ENCODE measurements at regions not wholly inside any gene's neighbourhood (a gene's known extent, or its start where the extent isn't known, plus 50 kb on each side); places are given as distances from the start of the nearest gene placed in this dataset.
A peak's percentile ranks its signal among the peaks of the same experiment; 100 is the strongest.

GRCh38 chr4:14100349-14100748 is 472.8 kb upstream of the BOD1L1 start:
- H3K9me3 ChIP-seq = no peaks in the 10 kb centered on the region
- H3K36me3 ChIP-seq = no peaks in the 10 kb centered on the region
- no peak overlapping the region for H3K4me3 ChIP-seq
- DNase-seq = no peak
- no peaks in the 10 kb centered on the region for H3K27me3 ChIP-seq

- DNase-seq = no peak
- H3K9me3 ChIP-seq = no peaks in the 10 kb centered on the region
- no peaks in the 10 kb centered on the region for H3K27me3 ChIP-seq
- no peak overlapping the region for H3K4me3 ChIP-seq
- H3K36me3 ChIP-seq = no peaks in the 10 kb centered on the region
Measured at GRCh38 chr4:14110407-14110806, 482.9 kb upstream of the BOD1L1 start.

- peak; percentile 9 for DNase-seq
- H3K9me3 ChIP-seq = no peaks in the 10 kb centered on the region
- H3K27me3 ChIP-seq = no peaks in the 10 kb centered on the region
- H3K4me3 ChIP-seq = peak overlapping the region; percentile 29
- H3K36me3 ChIP-seq = no peaks in the 10 kb centered on the region
Measured at GRCh38 chr4:14111730-14112181, 484.2 kb upstream of the BOD1L1 start.

- H3K4me3 ChIP-seq = no peak overlapping the region
- no peak for DNase-seq
- H3K27me3 ChIP-seq = no peaks in the 10 kb centered on the region
- no peaks in the 10 kb centered on the region for H3K9me3 ChIP-seq
- no peaks in the 10 kb centered on the region for H3K36me3 ChIP-seq
Measured at GRCh38 chr4:14115106-14115505, 487.6 kb upstream of the BOD1L1 start.

GRCh38 chr4:14117575-14118238 is 490.2 kb upstream of the BOD1L1 start:
- Histone ChIP-seq H3K36me3 (no peaks in the 10 kb centered on the region), H3K27me3 (no peaks in the 10 kb centered on the region), H3K4me3 (no peak overlapping the region), H3K9me3 (no peaks in the 10 kb centered on the region)
- no peak for DNase-seq

GRCh38 chr4:14124816-14125215 is 497.3 kb upstream of the BOD1L1 start:
- Histone ChIP-seq H3K4me3 (no peak overlapping the region), H3K36me3 (no peaks in the 10 kb centered on the region), H3K9me3 (no peaks in the 10 kb centered on the region), H3K27me3 (no peaks in the 10 kb centered on the region)
- DNase-seq = no peak

- Histone ChIP-seq H3K4me3 (no peak overlapping the region), H3K27me3 (no peaks in the 10 kb centered on the region), H3K36me3 (no peaks in the 10 kb centered on the region), H3K9me3 (no peaks in the 10 kb centered on the region)
- no peak for DNase-seq
Measured at GRCh38 chr4:14125375-14126129, 498.0 kb upstream of the BOD1L1 start.

- Histone ChIP-seq H3K9me3 (no peaks in the 10 kb centered on the region), H3K27me3 (no peaks in the 10 kb centered on the region), H3K36me3 (no peaks in the 10 kb centered on the region), H3K4me3 (no peak overlapping the region)
- no peak for DNase-seq
Measured at GRCh38 chr4:14130551-14130950, 503.0 kb upstream of the BOD1L1 start.

GRCh38 chr4:14131335-14131734 is 503.8 kb upstream of the BOD1L1 start:
- no peak overlapping the region for H3K4me3 ChIP-seq
- H3K9me3 ChIP-seq = no peaks in the 10 kb centered on the region
- H3K36me3 ChIP-seq = no peaks in the 10 kb centered on the region
- no peaks in the 10 kb centered on the region for H3K27me3 ChIP-seq
- no peak for DNase-seq

GRCh38 chr4:14132301-14132700 is 504.8 kb upstream of the BOD1L1 start:
- Histone ChIP-seq H3K4me3 (no peak overlapping the region), H3K9me3 (no peaks in the 10 kb centered on the region), H3K27me3 (no peaks in the 10 kb centered on the region), H3K36me3 (no peaks in the 10 kb centered on the region)
- no peak for DNase-seq

- Histone ChIP-seq H3K9me3 (no peaks in the 10 kb centered on the region), H3K4me3 (no peak overlapping the region), H3K36me3 (no peaks in the 10 kb centered on the region), H3K27me3 (no peaks in the 10 kb centered on the region)
- no peak for DNase-seq
Measured at GRCh38 chr4:14138106-14138505, 510.6 kb upstream of the BOD1L1 start.

GRCh38 chr4:14143892-14144291 is 516.4 kb upstream of the BOD1L1 start:
- no peaks in the 10 kb centered on the region for H3K9me3 ChIP-seq
- DNase-seq = no peak

GRCh38 chr4:14149176-14150053 is 521.9 kb upstream of the BOD1L1 start:
- Histone ChIP-seq H3K4me3 (no peak overlapping the region), H3K36me3 (no peaks in the 10 kb centered on the region), H3K27me3 (no peaks in the 10 kb centered on the region), H3K9me3 (no peaks in the 10 kb centered on the region)
- DNase-seq = no peak

More at GRCh38 chr4:14143892-14144291, 516.4 kb upstream of the BOD1L1 start:
- no peaks in the 10 kb centered on the region for H3K36me3 ChIP-seq
- no peak overlapping the region for H3K4me3 ChIP-seq
- no peaks in the 10 kb centered on the region for H3K27me3 ChIP-seq

- Histone ChIP-seq H3K9me3 (no peaks in the 10 kb centered on the region), H3K27me3 (no peaks in the 10 kb centered on the region), H3K36me3 (no peaks in the 10 kb centered on the region), H3K4me3 (no peak overlapping the region)
- DNase-seq = peak; percentile 0
Measured at GRCh38 chr4:14151101-14151500, 523.6 kb upstream of the BOD1L1 start.

- no peaks in the 10 kb centered on the region for H3K27me3 ChIP-seq
- H3K9me3 ChIP-seq = no peaks in the 10 kb centered on the region
- DNase-seq = no peak
- H3K4me3 ChIP-seq = no peak overlapping the region
- no peaks in the 10 kb centered on the region for H3K36me3 ChIP-seq
Measured at GRCh38 chr4:14152834-14153519, 525.5 kb upstream of the BOD1L1 start.

GRCh38 chr4:14155803-14156202 is 528.3 kb upstream of the BOD1L1 start:
- Histone ChIP-seq H3K4me3 (no peak overlapping the region), H3K27me3 (no peaks in the 10 kb centered on the region), H3K9me3 (no peaks in the 10 kb centered on the region), H3K36me3 (no peaks in the 10 kb centered on the region)
- no peak for DNase-seq

GRCh38 chr4:14157262-14157661 is 529.7 kb upstream of the BOD1L1 start:
- H3K36me3 ChIP-seq = no peaks in the 10 kb centered on the region
- no peaks in the 10 kb centered on the region for H3K27me3 ChIP-seq
- no peak overlapping the region for H3K4me3 ChIP-seq
- no peak for DNase-seq
- H3K9me3 ChIP-seq = no peaks in the 10 kb centered on the region
